ENCODE measurements at regions not wholly inside any gene's neighbourhood (a gene's known extent, or its start where the extent isn't known, plus 50 kb on each side); places are given as distances from the start of the nearest gene placed in this dataset.

DNA sequence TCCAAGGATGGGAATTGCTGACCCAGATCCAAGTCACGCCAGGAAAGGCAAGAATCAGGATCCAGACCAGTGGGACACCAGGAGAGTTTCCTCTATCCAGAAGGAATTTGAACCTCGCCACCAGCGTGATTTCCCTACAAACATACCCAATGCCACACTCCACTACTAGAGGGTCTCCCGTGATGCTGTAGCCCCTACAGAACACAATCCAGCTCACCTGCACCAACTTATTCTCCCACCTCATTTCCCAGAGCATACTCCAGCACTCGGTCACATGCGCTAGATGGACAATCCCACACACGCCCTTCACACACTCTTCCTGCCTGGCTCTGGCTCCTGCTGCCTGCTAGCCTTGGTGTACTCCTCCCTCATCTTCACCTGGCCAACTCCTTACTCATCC, 142.1 kb upstream of the PDE1C start:
- TF ChIP-seq, protein P1, sequence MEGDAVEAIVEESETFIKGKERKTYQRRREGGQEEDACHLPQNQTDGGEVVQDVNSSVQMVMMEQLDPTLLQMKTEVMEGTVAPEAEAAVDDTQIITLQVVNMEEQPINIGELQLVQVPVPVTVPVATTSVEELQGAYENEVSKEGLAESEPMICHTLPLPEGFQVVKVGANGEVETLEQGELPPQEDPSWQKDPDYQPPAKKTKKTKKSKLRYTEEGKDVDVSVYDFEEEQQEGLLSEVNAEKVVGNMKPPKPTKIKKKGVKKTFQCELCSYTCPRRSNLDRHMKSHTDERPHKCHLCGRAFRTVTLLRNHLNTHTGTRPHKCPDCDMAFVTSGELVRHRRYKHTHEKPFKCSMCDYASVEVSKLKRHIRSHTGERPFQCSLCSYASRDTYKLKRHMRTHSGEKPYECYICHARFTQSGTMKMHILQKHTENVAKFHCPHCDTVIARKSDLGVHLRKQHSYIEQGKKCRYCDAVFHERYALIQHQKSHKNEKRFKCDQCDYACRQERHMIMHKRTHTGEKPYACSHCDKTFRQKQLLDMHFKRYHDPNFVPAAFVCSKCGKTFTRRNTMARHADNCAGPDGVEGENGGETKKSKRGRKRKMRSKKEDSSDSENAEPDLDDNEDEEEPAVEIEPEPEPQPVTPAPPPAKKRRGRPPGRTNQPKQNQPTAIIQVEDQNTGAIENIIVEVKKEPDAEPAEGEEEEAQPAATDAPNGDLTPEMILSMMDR (optimal IDR thresholded peaks at IDR 0.05 in 1 of 3, IDR thresholded peaks at IDR 0.05 in 1 of 3, conservative IDR thresholded peaks at IDR 0.05 in 1 of 3; ENCODE audit: extremely low read depth in 1 of 3, insufficient read depth in 2 of 3, low read length in 3 of 3) = no peak
- TF ChIP-seq EZH2 (IDR thresholded peaks at IDR 0.05; ENCODE audit: low read length) = no peak
